LNCaP clone FGC (cell line): ENCODE measurements at regions not wholly inside any gene's neighbourhood (a gene's known extent, or its start where the extent isn't known, plus 50 kb on each side); places are given as distances from the start of the nearest gene placed in this dataset.

Experiments
- DNase-seq: peaks from one replicate; pipeline ENCODE4 v3.0.0-alpha.2; 2011; ENCODE audit warnings: low read depth
- H3K4me3 ChIP-seq: 2 replicates; pipeline ENCODE4 v1.5.1; 2011; ENCODE audit warnings: mild to moderate bottlenecking, low read depth, low read length, control low read depth
- CTCF ChIP-seq: IDR thresholded peaks from 2 replicates; pipeline ENCODE4 v1.5.1; 2012; ENCODE audit warnings: mild to moderate bottlenecking; ENCODE audit not compliant: control insufficient read depth, insufficient read depth; ENCODE audit errors: extremely low read depth

GRCh38 chr17:413016-413350 lies 60.4 kb upstream of the RPH3AL start:
- H3K4me3 ChIP-seq, result no peak overlapping the region
- no peak for TF ChIP-seq CTCF
- no peak for DNase-seq

- DNase-seq, result peak; percentile 18
- no peak overlapping the region for H3K4me3 ChIP-seq
- peak; percentile 87 for TF ChIP-seq CTCF
Measured at GRCh38 chr17:412211-413015, 59.8 kb upstream of the RPH3AL start.

GRCh38 chr17:411421-412120 lies 59.0 kb upstream of the RPH3AL start:
- TF ChIP-seq CTCF, result no peak
- DNase-seq, result no peak
- H3K4me3 ChIP-seq, result no peak overlapping the region

- no peak for DNase-seq
- no peak for TF ChIP-seq CTCF
- peak overlapping the region; percentile 80 for H3K4me3 ChIP-seq
Measured at GRCh38 chr17:410543-411401, 58.2 kb upstream of the RPH3AL start.

GRCh38 chr17:409848-410542 lies 57.4 kb upstream of the RPH3AL start:
- TF ChIP-seq CTCF, result no peak

GRCh38 chr17:409308-409847 lies 56.8 kb upstream of the RPH3AL start:
- TF ChIP-seq CTCF, result no peak
- peak overlapping the region; percentile 50 for H3K4me3 ChIP-seq
- no peak for DNase-seq

More at GRCh38 chr17:409848-410542, 57.4 kb upstream of the RPH3AL start:
- H3K4me3 ChIP-seq, result peak overlapping the region; percentile 80
- peak; percentile 94 for DNase-seq
